NCI-H226 (cell line): ENCODE measurements at regions not wholly inside any gene's neighbourhood (a gene's known extent, or its start where the extent isn't known, plus 50 kb on each side); places are given as distances from the start of the nearest gene placed in this dataset.

ENCODE experiments used
- DNase-seq: peaks from one replicate; pipeline ENCODE4 v3.0.0-alpha.2; 2015

- no peak for DNase-seq
Measured at GRCh38 chr2:88834866-88835265, 143.4 kb downstream of the RPIA start.

DNA sequence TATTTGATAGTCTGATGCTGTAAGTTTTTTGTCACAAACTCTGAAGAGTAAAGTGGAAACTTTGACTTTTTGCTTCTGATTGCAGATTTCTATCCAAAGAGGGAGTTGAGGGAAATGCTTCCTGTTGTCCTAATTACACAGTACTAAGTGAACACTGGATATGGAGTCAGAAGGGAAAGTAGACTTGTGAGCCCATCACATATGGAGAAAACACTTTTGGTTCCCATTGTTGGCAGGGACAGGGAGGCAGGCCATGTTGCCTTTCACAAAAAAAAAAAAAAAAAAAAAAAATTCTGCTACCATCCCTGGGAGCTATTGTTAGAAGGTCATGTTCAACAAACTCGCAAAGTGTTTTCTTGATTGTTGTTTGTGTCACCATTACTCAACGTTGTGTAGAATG, 144.3 kb downstream of the RPIA start:
- DNase-seq, result no peak

GRCh38 chr2:88836351-88836750, 144.9 kb downstream of the RPIA start:
- DNase-seq, result no peak

DNA sequence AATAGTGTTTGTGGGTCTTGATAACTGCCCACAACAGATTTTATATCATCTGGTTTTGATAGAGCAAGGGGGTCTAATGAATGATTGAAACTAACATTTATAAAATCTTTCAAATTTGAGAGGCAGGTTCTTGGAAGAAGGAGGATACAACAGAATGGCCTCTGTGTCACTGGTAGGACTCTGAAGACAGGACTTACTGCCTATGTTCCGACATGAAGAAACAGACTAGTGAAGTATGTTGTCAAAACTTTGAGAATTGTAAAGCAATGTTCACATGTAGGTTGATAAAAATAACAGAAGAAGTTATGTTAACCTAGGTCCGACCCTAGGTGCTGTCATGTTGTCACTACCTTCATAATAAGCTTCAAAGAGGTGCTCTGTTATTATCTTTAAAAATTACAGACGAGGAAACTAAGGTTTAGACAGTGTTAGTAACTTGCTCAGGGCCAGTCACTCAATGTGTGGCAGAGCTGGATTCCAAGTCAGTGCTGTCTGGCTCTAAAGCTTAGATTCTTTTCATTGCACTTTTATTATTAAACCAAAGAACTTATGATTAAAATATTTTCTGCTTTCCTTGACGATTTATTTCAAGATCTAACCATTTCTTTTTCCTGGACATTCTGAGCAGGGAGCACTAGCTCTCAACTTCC, 146.2 kb downstream of the RPIA start:
- DNase-seq, result no peak

DNA sequence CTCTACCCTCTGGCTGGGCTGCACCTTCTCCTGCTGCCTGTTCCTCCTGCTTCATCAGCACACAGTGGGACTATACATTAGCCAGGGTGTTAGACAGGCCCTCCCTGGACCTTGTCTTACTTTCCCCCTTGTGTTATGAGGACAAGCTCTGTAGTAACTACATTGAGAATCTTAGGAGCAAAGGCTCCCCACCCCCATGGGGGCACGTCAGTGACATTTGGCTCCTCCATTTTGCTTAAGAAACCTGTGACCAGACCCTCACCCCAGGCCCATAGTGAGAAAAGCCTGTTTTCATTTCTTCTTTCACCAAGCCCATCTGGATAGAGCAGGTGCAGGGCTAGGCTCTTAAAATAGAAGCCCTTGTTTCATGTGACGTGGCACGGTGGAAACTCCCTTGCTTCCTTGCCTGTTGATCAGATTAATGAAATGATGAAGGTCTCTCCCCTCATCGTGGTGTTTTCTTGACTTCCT, 146.7 kb downstream of the RPIA start:
- no peak for DNase-seq

- no peak for DNase-seq
Measured at GRCh38 chr2:88841224-88841929, 149.9 kb downstream of the RPIA start.

- no peak for DNase-seq
Measured at GRCh38 chr2:88842656-88843460, 151.4 kb downstream of the RPIA start.

GRCh38 chr2:88843651-88844050, 152.2 kb downstream of the RPIA start:
- no peak for DNase-seq

DNA sequence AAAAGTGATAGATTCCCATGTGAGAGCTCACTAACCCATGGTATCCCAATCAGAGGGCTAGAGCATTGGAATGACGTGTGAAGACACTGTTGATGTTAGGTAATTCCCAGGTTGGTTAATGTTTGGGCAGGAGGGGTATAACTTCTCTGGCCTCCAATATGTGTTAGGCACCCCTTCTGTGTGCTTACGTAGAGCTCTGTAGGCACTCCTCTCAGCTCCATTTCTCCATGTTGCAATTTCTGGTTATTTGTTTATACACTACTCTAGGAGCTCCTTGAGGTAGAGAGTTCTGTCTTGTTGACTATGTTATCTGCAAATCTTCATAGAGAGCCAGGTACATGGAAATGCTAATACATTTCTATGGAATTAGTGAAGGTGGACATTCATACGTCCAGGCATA, 153.5 kb downstream of the RPIA start:
- no peak for DNase-seq

GRCh38 chr2:88845772-88846661, 154.5 kb downstream of the RPIA start:
- no peak for DNase-seq

DNA sequence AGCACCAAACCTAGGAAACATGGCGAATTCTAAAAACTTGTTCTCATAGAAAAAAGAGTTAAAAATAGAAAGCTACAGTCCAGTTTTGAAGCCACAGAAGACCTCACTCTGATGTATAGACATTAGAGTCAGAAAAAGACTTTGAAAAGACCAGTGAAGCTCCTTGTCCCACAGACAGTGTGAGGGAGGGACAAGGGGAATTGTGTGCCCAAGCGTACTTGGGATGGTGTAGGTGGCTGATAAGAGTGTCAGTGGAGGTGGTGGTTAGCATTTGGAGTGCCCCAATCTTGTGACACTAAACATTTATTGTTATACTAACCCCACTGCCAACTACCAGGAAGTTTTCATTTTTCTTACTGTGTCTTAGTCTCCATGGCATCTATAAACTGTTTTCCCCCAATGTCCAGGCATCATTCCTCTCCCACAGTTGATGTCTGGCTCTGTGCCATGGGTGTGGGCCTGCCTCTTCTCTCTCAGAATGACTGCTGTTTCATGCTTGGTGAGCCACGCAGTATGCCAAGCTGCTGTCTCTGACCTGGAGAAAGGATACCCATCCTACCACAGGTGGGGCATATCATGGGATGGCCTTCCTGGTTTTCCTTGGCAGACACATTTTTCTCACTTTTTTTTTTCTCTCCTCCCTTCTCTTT, 161.4 kb downstream of the RPIA start:
- DNase-seq, result peak; percentile 45

DNA sequence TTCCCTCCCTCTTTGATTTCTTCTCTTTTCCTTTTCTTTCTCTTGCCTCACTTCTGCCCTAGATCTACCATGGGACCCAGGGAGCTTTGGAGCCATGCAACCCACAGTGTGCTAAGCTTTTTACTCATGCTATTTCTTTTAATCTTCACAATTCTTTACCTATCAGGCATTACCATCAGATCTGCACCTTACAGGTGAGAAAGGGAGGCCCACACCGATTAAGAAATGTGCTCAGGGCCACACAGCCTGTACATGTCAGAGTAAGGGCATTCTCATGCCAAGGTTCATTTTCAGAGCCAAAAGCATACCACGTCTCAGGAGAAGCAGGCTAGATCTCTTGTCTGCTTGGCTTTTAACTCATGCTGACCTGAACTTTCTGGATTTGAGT, 161.9 kb downstream of the RPIA start:
- DNase-seq, result no peak

GRCh38 chr2:88854528-88854927, 163.1 kb downstream of the RPIA start:
- no peak for DNase-seq

- no peak for DNase-seq
Measured at GRCh38 chr2:88855620-88856408, 164.3 kb downstream of the RPIA start.

- DNase-seq, result no peak
Measured at GRCh38 chr2:88856409-88857135, 165.1 kb downstream of the RPIA start.

GRCh38 chr2:88857274-88857741, 165.8 kb downstream of the RPIA start:
- DNase-seq, result no peak

GRCh38 chr2:88857951-88858411, 166.5 kb downstream of the RPIA start:
- DNase-seq, result peak; percentile 79

DNA sequence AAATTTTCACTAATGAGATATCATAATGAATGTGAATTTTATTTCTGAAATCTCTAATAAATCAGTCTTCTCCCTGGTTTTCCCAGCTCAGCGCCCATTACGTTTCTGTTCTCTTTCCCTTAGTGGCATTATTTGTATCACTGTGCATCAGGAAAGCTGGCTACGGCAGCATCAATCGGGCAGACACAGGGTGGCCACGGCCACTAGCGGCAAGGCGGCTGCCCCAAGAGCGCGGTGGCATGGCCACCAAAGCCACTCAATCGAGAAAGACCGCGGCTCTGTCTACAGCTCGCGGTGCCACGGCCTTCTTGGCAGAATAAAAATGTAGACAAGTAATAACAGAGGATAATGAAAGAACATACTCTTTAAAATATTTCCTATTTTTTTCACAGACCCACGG, 168.0 kb downstream of the RPIA start:
- DNase-seq, result no peak

DNA sequence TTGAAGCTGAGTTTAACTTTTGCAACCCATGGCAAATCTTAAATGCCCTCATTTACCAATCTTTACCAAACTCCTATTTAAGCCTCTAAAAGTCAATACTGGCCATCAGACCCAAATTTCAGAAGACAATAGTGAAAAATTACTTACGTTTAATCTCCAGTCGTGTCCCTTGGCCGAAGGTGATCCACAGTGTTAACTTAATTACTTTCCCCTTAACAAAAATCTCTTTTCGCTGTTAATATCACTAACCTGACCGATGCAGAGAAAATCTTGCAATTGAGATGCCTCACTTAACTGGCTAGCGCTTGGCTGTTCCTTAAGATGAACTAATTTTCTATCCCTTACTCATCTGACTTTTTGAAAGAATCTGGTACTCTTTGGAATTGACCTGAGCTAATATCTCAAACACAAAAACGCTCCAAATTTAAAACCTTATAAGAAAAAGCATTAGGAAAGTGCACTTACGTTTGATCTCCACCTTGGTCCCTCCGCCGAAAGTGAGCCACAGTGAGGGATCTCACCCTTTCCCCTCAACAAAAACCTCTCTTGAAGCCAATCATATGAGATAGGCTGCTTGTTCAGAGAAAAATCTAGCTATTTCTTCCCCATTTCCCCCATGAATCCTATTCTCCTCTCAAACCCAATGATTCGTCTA, 169.1 kb downstream of the RPIA start:
- no peak for DNase-seq
